ENCODE measurements at regions not wholly inside any gene's neighbourhood (a gene's known extent, or its start where the extent isn't known, plus 50 kb on each side); places are given as distances from the start of the nearest gene placed in this dataset.
"Not testable (repeated sequence)": the region's sequence is repeated elsewhere in the genome, so short reads cannot be mapped to it uniquely, and the experiment has no call there.

DNA sequence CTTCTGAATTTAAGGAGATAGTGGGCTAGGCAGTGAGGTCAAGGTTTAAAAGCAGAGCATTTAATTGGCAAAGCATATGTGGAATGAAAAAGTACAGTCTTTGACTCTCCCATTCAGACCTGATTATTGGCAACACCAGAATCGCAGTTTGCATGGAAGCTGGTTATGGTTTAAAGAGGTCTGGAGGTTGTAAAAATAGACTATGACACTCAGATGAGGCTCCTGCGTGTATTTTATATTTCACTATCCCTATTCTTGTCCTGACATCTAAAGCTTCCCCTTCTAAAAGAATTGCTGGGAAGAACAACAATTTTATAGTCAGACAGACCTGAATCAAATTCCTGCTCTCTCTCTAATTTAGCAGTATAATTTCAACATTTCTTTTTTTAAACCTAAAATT lies 302.9 kb downstream of the PCDH7 start:
- no peak for DNase-seq

DNA sequence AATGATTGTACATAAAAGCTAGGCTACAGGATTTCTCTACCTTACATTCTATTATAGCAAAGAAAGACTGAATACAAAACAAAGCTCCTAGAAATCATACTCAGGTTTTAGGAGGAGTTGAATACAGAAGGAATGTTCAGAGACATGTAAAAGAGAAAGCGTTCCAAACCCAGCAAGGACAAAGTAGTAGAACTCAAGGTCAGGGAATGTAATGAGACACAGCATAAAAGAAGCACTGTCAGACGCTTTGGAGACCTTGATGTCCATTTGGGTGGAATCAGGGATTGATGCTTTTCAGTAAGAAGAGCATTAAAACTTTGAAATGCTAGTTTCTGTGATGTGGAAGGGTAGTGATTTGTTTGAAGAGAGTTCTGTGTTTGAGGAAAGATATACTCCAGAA lies 303.6 kb downstream of the PCDH7 start:
- DNase-seq, result no peak

- not testable (repeated sequence) for DNase-seq
These were observed 304.6 kb downstream of the PCDH7 start for GRCh38 chr4:31024781-31025180.

DNA sequence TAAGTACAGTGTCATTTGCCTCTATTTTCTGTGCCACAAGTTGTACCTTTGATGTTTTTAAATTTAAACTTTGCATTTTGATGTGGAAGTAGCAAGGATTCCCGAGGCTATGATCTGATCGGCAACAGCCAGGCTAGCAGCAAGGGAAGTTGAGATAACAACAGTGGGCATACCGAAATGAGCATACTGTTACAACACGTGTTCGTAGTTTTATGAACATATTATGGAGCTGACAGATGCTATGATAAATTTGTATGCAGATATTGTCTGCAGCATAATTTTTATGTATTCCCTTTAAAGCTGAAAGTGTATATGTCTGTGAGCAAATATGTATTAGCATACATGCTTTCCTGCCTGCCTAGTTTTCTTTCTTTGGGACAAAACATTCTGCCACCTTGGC lies 306.1 kb downstream of the PCDH7 start:
- DNase-seq, result no peak

GRCh38 chr4:31034550-31034949 lies 314.4 kb downstream of the PCDH7 start:
- no peak for DNase-seq

DNA sequence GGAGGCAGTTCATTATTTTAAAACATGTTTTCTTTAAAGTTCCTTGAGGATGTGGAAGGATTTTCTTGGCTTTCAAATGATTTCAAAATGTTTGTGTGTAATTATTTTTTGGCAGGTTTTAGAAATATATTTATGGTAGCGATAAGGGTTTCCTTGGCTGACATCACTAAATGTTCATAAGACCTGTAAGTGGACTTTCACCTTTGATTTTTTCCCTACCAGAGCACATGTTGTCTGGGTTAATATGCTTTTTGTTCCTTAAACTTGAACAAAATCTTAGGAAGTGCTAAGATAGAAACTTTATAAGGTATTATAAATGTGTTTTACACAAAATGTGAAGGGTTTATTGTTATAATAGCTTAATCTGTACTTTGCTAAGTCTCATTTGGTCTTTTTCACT lies 315.6 kb downstream of the PCDH7 start:
- no peak for DNase-seq

DNA sequence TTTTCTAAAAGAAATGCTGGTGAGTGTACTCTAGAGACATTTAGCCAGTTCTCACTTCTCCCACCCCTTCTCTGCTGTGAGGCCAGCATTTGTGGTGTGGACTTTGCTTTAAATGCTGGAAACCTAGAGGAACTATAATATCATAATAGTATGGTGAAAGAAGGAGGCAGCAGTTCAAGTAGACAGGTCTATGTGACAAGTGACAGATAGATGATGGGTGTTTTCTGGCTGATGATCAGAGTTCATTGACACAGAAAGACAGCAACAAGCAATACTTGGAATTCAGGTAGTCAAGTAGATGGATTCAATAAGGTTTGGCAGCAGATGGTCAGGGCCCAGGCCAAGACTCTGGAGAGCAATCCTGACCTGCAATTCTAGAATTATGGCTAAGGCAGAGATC lies 317.5 kb downstream of the PCDH7 start:
- DNase-seq, result no peak

GRCh38 chr4:31039382-31039781 lies 319.2 kb downstream of the PCDH7 start:
- no peak for DNase-seq

DNA sequence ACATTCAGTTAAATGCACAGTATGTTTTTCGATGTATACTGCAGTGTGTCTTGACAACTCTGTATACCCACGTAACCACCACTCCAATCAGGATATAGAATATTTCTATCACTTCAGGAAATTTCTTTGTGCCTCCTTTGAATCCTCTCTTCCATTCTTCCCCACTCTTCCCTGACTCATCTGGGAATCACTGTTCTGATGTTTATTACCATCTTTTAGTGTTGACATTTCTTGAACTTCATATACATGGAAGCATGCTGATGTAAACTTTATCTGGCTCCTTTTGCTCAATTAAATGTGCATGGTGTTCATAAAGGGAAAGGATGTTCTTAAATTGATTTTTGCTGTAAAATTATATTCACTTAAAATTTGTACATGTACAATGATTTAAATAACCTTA lies 319.9 kb downstream of the PCDH7 start:
- DNase-seq, result no peak

GRCh38 chr4:31041385-31041784 lies 321.2 kb downstream of the PCDH7 start:
- no peak for DNase-seq

DNA sequence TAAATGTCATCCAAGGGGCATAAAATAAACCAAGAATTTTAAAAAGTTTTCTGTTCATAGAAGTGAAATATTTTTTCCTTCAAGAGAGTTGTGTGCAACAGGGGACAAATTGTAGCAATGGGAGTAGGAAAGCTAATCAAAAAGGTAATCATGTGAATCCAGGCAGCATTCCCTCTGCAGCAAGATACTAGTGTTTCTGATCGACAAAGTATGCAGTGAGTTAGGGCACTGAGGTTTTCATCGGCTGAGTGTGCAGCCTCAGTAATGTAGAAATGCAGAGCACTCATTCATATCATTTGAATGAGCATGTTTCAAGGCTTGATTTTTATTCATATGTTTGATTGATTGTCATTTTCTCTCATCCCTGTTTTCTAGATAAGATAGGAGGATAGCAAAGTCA lies 321.7 kb downstream of the PCDH7 start:
- no peak for DNase-seq

- DNase-seq, result no peak
These were observed 323.4 kb downstream of the PCDH7 start for GRCh38 chr4:31043382-31044062.

GRCh38 chr4:31045151-31045550 lies 325.0 kb downstream of the PCDH7 start:
- no peak for DNase-seq

DNA sequence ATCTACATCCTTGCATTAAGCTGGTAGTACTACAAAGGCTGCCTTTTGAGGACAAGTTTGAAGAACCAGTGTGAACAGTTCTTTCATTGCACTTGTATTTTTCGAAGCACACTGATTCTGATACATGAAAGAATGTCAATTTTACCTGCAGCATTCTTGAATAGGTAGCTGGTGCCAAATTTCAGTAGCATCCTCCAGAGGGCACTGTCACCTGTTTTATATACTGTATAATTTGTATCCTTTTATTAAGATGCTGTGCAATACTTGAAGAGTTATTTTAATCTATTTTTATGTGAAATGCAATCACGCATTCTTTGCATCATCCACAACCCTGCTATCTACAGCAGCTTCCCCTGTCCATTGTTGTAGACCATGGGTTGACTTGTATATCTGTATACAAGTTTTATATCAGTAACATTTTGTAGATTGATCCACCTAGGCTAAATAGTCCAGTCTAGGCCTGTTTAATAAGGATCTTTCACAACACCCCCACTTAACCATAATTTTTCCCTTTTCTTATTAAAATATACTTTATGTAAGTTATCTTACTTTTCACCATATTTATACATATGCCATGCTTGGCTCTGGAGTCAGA lies 325.7 kb downstream of the PCDH7 start:
- DNase-seq, result no peak

- no peak for DNase-seq
These were observed 331.0 kb downstream of the PCDH7 start for GRCh38 chr4:31051151-31051550.

DNA sequence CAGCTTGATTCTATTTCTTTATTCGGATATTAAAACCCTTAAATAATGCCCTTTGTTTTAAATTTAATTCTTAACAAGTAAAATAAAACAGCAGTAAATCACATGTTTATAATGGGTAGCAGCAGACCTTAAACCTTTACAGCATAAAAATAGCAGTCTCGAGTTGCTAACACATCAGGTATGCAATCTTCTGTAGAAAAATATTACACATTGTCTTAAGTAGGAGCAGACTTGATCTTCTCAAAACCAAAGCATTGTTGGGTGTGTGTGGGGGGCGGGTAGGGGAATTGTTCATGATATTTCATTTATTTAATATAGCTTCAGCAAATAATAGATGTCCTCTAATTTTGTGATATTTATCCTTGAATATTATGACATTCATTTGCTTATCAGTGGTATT lies 331.4 kb downstream of the PCDH7 start:
- no peak for DNase-seq

DNA sequence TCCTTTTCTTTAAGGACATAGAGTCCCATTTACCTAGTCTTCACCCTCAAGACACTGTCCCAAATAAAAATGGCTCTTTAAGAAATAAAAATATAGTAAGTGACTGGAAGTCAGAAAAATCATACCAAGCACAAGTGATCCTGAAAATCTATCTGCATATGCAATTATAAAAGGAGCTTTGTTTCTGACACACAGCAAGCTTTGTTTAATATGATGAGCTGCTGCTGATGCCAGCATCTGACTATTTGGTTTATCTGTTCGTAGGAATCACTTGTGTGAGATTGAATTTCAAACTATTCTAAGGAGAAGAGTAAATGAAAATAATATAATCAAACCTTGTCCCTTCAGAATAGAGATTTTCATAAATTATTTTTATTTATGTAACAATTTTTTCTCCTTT lies 332.4 kb downstream of the PCDH7 start:
- no peak for DNase-seq

- DNase-seq, result no peak
These were observed 333.3 kb downstream of the PCDH7 start for GRCh38 chr4:31053451-31053850.

- no peak for DNase-seq
These were observed 334.1 kb downstream of the PCDH7 start for GRCh38 chr4:31054295-31054694.

- no peak for DNase-seq
These were observed 338.5 kb downstream of the PCDH7 start for GRCh38 chr4:31058656-31059055.

DNA sequence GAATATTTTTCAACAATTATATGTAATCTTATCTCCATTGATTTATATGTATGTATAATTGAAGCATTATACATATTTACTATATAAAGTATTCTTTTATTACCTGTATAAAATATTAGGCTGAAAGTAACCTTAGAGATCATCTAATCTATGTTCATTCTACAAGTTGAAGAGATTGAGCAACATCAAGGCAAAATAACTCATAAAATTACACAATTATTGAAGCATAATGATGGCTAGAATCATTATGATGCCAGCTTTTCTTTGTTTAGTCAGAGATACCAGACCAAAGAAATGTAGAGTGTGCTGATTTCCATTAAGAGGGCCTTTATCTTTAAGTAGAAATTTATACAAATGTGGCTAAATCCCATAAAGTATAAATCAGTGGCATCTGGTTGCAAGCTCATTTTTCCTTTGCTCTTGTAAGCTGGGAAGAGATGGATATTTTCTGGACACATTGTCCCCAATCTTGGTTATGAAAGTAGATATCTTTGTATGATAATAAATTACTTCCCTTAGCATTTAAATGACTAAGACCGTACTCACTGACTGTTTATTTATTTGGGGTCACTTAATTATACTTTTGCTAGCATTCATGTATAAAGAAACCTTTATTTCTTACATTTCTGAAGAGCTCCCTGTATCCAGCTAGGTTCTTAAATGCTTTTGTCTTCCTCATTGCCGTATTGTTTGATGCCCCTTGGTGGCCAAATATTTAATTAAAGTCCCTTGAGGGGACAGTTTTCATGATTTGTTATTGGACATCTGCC lies 339.8 kb downstream of the PCDH7 start:
- DNase-seq, result no peak

- DNase-seq, result no peak
These were observed 344.9 kb downstream of the PCDH7 start for GRCh38 chr4:31065086-31065485.

- no peak for DNase-seq
These were observed 348.3 kb downstream of the PCDH7 start for GRCh38 chr4:31068257-31069075.

Data from right hindlimb (tissue), 1 donor.